Activated naive CD4-positive, alpha-beta T cell treated with Interleukin-2 at 50 U/mL for 16 hours (primary cell): ENCODE measurements at regions not wholly inside any gene's neighbourhood (a gene's known extent, or its start where the extent isn't known, plus 50 kb on each side); places are given as distances from the start of the nearest gene placed in this dataset.

ENCODE experiments used
- DNase-seq: peaks from one replicate; pipeline ENCODE4 v3.0.0-alpha.2; 2020

- no peak for DNase-seq
Observed at GRCh38 chr6:2562721-2563451, 187.8 kb downstream of the MYLK4 start.

GRCh38 chr6:2560917-2561698, 189.6 kb downstream of the MYLK4 start:
- DNase-seq, result no peak

GRCh38 chr6:2560140-2560818, 190.4 kb downstream of the MYLK4 start:
- no peak for DNase-seq

- no peak for DNase-seq
Observed at GRCh38 chr6:2558861-2559801, 191.6 kb downstream of the MYLK4 start.

GRCh38 chr6:2558098-2558680, 192.5 kb downstream of the MYLK4 start:
- no peak for DNase-seq

GRCh38 chr6:2557181-2557720, 193.5 kb downstream of the MYLK4 start:
- DNase-seq, result no peak

GRCh38 chr6:2556761-2557160, 194.0 kb downstream of the MYLK4 start:
- no peak for DNase-seq

GRCh38 chr6:2554651-2555260, 196.0 kb downstream of the MYLK4 start:
- no peak for DNase-seq

- no peak for DNase-seq
Observed at GRCh38 chr6:2552526-2553154, 198.1 kb downstream of the MYLK4 start.

- no peak for DNase-seq
Observed at GRCh38 chr6:2551705-2552104, 199.0 kb downstream of the MYLK4 start.

GRCh38 chr6:2550247-2550646, 200.5 kb downstream of the MYLK4 start:
- DNase-seq, result no peak

GRCh38 chr6:2549834-2550233, 200.9 kb downstream of the MYLK4 start:
- DNase-seq, result no peak

- DNase-seq, result no peak
Observed at GRCh38 chr6:2547355-2547754, 203.4 kb downstream of the MYLK4 start.

GRCh38 chr6:2546901-2547300, 203.8 kb downstream of the MYLK4 start:
- DNase-seq, result no peak

- DNase-seq, result no peak
Observed at GRCh38 chr6:2545383-2546038, 205.2 kb downstream of the MYLK4 start.

- DNase-seq, result no peak
Observed at GRCh38 chr6:2543321-2543720, 207.4 kb downstream of the MYLK4 start.

GRCh38 chr6:2542858-2543218, 207.9 kb downstream of the MYLK4 start:
- DNase-seq, result peak; percentile 13

- no peak for DNase-seq
Observed at GRCh38 chr6:2542101-2542857, 208.4 kb downstream of the MYLK4 start.

- DNase-seq, result no peak
Observed at GRCh38 chr6:2536451-2536850, 214.3 kb downstream of the MYLK4 start.

- no peak for DNase-seq
Observed at GRCh38 chr6:2535506-2535905, 215.2 kb downstream of the MYLK4 start.
